ENCODE measurements at regions not wholly inside any gene's neighbourhood (a gene's known extent, or its start where the extent isn't known, plus 50 kb on each side); places are given as distances from the start of the nearest gene placed in this dataset.

DNA sequence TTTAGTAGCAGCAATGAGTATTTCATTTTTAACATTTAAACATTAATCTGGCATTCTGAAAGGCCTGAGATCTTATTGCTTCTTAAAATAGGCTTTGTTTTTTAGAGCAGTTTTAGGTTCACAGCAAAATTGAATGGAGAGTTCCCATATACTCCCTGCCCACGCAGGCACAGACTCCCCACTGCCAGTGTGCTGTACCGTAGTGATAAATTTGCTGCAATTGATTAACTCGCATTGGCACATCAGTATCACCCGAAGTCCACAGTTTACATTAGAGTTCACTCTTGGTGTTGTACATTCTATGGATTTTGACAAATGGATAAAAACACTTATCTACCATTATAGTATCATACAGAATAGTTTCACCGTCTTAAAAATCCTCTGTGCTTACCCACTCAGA lies 71.8 kb upstream of the ERRFI1 start (continued):
- TF ChIP-seq EZH2 (IDR thresholded peaks at IDR 0.05; ENCODE audit: low read depth, low read length, severe bottlenecking) (no peak), RNF2 (IDR thresholded peaks at IDR 0.05; ENCODE audit: borderline replicate concordance, low read depth, low read length, missing control alignments, poor library complexity, severe bottlenecking) (no peak), NRF1 (IDR thresholded peaks at IDR 0.05; ENCODE audit: low read depth, low read length) (no peak)
- TF ChIP-seq, protein P1, sequence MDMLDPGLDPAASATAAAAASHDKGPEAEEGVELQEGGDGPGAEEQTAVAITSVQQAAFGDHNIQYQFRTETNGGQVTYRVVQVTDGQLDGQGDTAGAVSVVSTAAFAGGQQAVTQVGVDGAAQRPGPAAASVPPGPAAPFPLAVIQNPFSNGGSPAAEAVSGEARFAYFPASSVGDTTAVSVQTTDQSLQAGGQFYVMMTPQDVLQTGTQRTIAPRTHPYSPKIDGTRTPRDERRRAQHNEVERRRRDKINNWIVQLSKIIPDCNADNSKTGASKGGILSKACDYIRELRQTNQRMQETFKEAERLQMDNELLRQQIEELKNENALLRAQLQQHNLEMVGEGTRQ (IDR thresholded peaks at IDR 0.05; ENCODE audit: low read length): no peak

Data from H1 (cell line).